GM12801 (cell line): ENCODE measurements at regions not wholly inside any gene's neighbourhood (a gene's known extent, or its start where the extent isn't known, plus 50 kb on each side); places are given as distances from the start of the nearest gene placed in this dataset.

Experiments
- CTCF ChIP-seq: IDR thresholded peaks from one replicate; pipeline ENCODE4 v1.5.1; 2011; ENCODE audit warnings: control low read depth; ENCODE audit not compliant: insufficient read length; ENCODE audit errors: extremely low read depth

GRCh38 chr2:64742678-64743077 is 89.0 kb upstream of the SERTAD2 start:
- no peak for TF ChIP-seq CTCF

GRCh38 chr2:64743739-64744330 is 90.1 kb upstream of the SERTAD2 start:
- no peak for TF ChIP-seq CTCF

GRCh38 chr2:64745562-64745961 is 91.8 kb upstream of the SERTAD2 start:
- TF ChIP-seq CTCF = no peak

GRCh38 chr2:64748147-64748546 is 94.4 kb upstream of the SERTAD2 start:
- TF ChIP-seq CTCF = no peak

- no peak for TF ChIP-seq CTCF
These were observed 94.8 kb upstream of the SERTAD2 start for GRCh38 chr2:64748561-64748960.

- TF ChIP-seq CTCF = no peak
These were observed 95.7 kb upstream of the SERTAD2 start for GRCh38 chr2:64749446-64749845.

- no peak for TF ChIP-seq CTCF
These were observed 96.5 kb upstream of the SERTAD2 start for GRCh38 chr2:64750001-64750816.
